Ishikawa (cell line): ENCODE measurements at regions not wholly inside any gene's neighbourhood (a gene's known extent, or its start where the extent isn't known, plus 50 kb on each side); places are given as distances from the start of the nearest gene placed in this dataset.

Experiments used
- CEBPB ChIP-seq: IDR thresholded peaks from 2 replicates; pipeline ENCODE4 v1.6.1; 2012
- CREB1 ChIP-seq: IDR thresholded peaks from 2 replicates; pipeline ENCODE4 v1.6.1; 2012; ENCODE audit warnings: low read depth
- EGR1 ChIP-seq: IDR thresholded peaks from 2 replicates; pipeline ENCODE4 v1.6.1; 2012
- EP300 ChIP-seq: IDR thresholded peaks from 2 replicates; pipeline ENCODE4 v1.6.1; 2012; ENCODE audit warnings: borderline replicate concordance
- FOXM1 ChIP-seq: IDR thresholded peaks from 2 replicates; pipeline ENCODE4 v1.6.1; 2012; ENCODE audit warnings: low read depth, borderline replicate concordance
- MAX ChIP-seq: IDR thresholded peaks from 2 replicates; pipeline ENCODE4 v1.6.1; 2012
- NFIC ChIP-seq: IDR thresholded peaks from 2 replicates; pipeline ENCODE4 v1.6.1; 2012
- RAD21 ChIP-seq: IDR thresholded peaks from 2 replicates; pipeline ENCODE4 v1.6.1; 2012; ENCODE audit warnings: low read depth
- REST ChIP-seq: IDR thresholded peaks from 2 replicates; pipeline ENCODE4 v1.6.1; 2012; ENCODE audit warnings: low read depth, mild to moderate bottlenecking
- TAF1 ChIP-seq: IDR thresholded peaks from 2 replicates; pipeline ENCODE4 v1.6.1; 2012; ENCODE audit warnings: low read depth, mild to moderate bottlenecking
- TCF12 ChIP-seq: IDR thresholded peaks from 2 replicates; pipeline ENCODE4 v1.6.1; 2012; ENCODE audit warnings: low read depth
- TEAD4 ChIP-seq: IDR thresholded peaks from 2 replicates; pipeline ENCODE4 v1.6.1; 2012
- USF1 ChIP-seq: IDR thresholded peaks from 2 replicates; pipeline ENCODE4 v1.6.1; 2012
- YY1 ChIP-seq: IDR thresholded peaks from 2 replicates; pipeline ENCODE4 v1.6.1; 2012; ENCODE audit warnings: low read depth
- ZBTB7A ChIP-seq: IDR thresholded peaks from 2 replicates; pipeline ENCODE4 v1.6.1; 2012; ENCODE audit warnings: low read depth

- no peak for TF ChIP-seq EP300
- no peak for TF ChIP-seq YY1
- no peak for TF ChIP-seq TCF12
- TF ChIP-seq NFIC: no peak
- no peak for TF ChIP-seq REST
- no peak for TF ChIP-seq MAX
- no peak for TF ChIP-seq TAF1
- no peak for TF ChIP-seq CREB1
- TF ChIP-seq EGR1: no peak
- TF ChIP-seq RAD21: no peak
- TF ChIP-seq CEBPB: no peak
- no peak for TF ChIP-seq ZBTB7A
- TF ChIP-seq FOXM1: no peak
- no peak for TF ChIP-seq TEAD4
- TF ChIP-seq USF1: no peak
Observed at GRCh38 chr13:58369936-58370335, 738.4 kb downstream of the PCDH17 start.

- TF ChIP-seq ZBTB7A (no peak), EGR1 (no peak), MAX (no peak), RAD21 (no peak), TCF12 (no peak)
Observed at GRCh38 chr13:58376349-58376748, 744.8 kb downstream of the PCDH17 start.

GRCh38 chr13:58376775-58377174, 745.2 kb downstream of the PCDH17 start:
- TF ChIP-seq TEAD4 (no peak), RAD21 (no peak), TAF1 (no peak), FOXM1 (no peak), REST (no peak), CEBPB (no peak)

- TF ChIP-seq CREB1: no peak
- TF ChIP-seq ZBTB7A: no peak
- no peak for TF ChIP-seq RAD21
Observed at GRCh38 chr13:58379221-58379620, 747.7 kb downstream of the PCDH17 start.

- TF ChIP-seq CEBPB (no peak), MAX (no peak), CREB1 (no peak), USF1 (no peak), TCF12 (no peak), TAF1 (no peak), RAD21 (no peak), ZBTB7A (no peak), NFIC (no peak), FOXM1 (no peak), EGR1 (no peak), EP300 (no peak), YY1 (no peak), TEAD4 (no peak), REST (no peak)
Observed at GRCh38 chr13:58397596-58398387, 766.2 kb downstream of the PCDH17 start.
